ENCODE measurements at regions not wholly inside any gene's neighbourhood (a gene's known extent, or its start where the extent isn't known, plus 50 kb on each side); places are given as distances from the start of the nearest gene placed in this dataset.

DNA sequence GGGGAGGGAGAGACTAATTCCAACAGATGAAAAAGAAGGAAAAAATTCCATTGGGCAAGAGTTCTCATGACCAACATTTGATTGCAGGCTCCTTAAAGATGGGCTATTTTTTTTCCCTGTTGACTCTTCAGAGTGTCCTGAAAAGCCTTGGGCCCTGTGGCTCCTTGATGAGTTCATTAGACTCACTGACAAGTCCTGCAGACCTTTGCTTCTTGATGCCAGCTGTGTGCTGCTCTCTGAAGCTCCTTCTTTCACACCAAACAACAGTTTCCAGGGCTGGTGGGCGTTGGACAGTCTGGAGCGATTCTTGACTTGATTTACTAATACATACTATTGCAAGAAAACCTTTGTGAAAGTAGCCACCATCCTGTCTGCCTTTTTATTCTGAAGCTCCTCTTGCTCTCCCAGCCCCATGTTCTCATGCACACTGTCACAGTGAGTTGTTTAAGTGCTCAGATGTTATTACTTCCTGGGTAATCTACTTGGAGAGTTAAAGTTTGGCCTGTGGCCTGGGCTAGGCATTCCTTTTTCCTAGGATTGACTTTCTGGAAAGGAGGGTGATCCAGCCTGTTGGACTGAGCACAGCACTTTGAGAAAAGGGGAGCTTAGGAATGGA is 250.3 kb downstream of the PTEN start:
- H3K27ac ChIP-seq: no peak overlapping the region
- H3K36me3 ChIP-seq: no peaks in the 10 kb centered on the region
- 68 to 100% methylated on average over 2 of the region's 2 CpGs for WGBS, 2 donors
- H3K27me3 ChIP-seq: no peaks in the 10 kb centered on the region
- peaks cover 0 to 5% (median 0%) of the 10 kb centered on the region in 3 donors for H3K4me1 ChIP-seq
- TF ChIP-seq, protein P1, sequence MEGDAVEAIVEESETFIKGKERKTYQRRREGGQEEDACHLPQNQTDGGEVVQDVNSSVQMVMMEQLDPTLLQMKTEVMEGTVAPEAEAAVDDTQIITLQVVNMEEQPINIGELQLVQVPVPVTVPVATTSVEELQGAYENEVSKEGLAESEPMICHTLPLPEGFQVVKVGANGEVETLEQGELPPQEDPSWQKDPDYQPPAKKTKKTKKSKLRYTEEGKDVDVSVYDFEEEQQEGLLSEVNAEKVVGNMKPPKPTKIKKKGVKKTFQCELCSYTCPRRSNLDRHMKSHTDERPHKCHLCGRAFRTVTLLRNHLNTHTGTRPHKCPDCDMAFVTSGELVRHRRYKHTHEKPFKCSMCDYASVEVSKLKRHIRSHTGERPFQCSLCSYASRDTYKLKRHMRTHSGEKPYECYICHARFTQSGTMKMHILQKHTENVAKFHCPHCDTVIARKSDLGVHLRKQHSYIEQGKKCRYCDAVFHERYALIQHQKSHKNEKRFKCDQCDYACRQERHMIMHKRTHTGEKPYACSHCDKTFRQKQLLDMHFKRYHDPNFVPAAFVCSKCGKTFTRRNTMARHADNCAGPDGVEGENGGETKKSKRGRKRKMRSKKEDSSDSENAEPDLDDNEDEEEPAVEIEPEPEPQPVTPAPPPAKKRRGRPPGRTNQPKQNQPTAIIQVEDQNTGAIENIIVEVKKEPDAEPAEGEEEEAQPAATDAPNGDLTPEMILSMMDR (IDR thresholded peaks at IDR 0.05): no peak
- DNase-seq: no peak
- FAIRE-seq: no peak
- no peaks in the 10 kb centered on the region for H3K9me3 ChIP-seq
- intact Hi-C loops (cut with DNase I): loop anchor here in 1 of 3 donors (5.0 kb wide), 1 partner anchor 261 kb away; no protein-coding TSS in a partner anchor
- ATAC-seq: peak in 1 of 4 donors; percentile 4
- H3K4me3 ChIP-seq: no peak overlapping the region

DNA sequence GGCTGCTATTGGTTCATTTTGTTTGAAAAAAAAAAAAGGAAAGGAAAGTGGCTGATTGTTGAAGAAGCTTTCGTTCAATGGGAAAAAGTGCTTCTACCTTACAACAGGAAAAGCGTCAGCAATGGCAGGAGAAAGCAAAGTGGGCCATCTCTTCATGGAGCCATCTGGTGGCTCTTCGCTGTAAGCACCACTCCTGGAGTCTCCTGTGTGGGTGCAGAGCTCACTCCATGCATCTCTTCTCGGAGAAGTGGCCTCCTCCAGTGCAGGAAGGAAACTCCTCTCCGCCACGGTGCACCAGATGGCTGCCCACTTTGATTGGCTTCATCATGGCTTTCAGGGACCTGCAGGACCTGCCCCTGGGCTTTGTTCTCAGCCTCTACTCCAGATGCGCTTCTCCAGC is 250.9 kb downstream of the PTEN start:
- peak in 4 of 6 donors; percentile 40 to 74 (median 50) for DNase-seq
- H3K36me3 ChIP-seq: no peaks in the 10 kb centered on the region
- no peaks in the 10 kb centered on the region for H3K9me3 ChIP-seq
- H3K27ac ChIP-seq: no peak overlapping the region
- H3K27me3 ChIP-seq: no peaks in the 10 kb centered on the region
- peak; percentile 91 to 97 (median 94) for ATAC-seq
- 39 to 49% methylated on average over 7 of the region's 7 CpGs for WGBS, 2 donors
- TF ChIP-seq, protein P1 (IDR thresholded peaks at IDR 0.05): peak; percentile 26 to 59 (median 48)
- H3K4me3 ChIP-seq: no peak overlapping the region
- H3K4me1 ChIP-seq: peaks cover 0 to 5% (median 0%) of the 10 kb centered on the region in 3 donors
- intact Hi-C loops (cut with DNase I): loop anchor here in 1 of 3 donors (5.0 kb wide), 1 partner anchor 262 kb away; no protein-coding TSS in a partner anchor
- no peak for FAIRE-seq

DNA sequence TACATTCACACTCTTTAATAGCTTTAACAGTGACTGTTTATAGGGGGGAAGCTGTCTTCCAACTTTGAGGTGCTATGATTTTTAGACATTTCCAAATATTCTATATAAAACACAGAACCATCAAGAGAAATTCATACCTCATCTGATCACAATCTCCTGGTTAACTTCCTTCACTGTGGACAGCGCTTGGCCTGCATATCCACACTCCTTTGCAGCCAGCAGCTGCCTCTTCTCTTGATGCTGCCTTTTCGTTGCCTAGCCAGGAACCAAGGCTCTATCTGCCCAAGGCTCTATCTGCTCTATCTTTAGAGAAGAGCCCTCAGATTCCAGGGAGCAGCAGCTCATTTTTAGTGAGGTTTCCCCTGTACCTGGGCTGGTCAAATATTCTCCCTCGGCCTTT is 252.0 kb downstream of the PTEN start:
- no peak for ATAC-seq
- H3K4me1 ChIP-seq: peaks cover 0 to 5% (median 0%) of the 10 kb centered on the region in 3 donors

GRCh38 chr10:88115968-88116367 is 252.5 kb downstream of the PTEN start:
- ATAC-seq (no peak), DNase-seq (no peak), FAIRE-seq (no peak)
- TF ChIP-seq, protein P1 (IDR thresholded peaks at IDR 0.05): no peak
- Histone ChIP-seq H3K36me3 (no peaks in the 10 kb centered on the region), H3K27ac (no peak overlapping the region), H3K9me3 (no peaks in the 10 kb centered on the region), H3K4me3 (no peak overlapping the region), H3K27me3 (no peaks in the 10 kb centered on the region), H3K4me1 (peaks cover 0 to 5% (median 0%) of the 10 kb centered on the region in 3 donors)
- 48 to 83% methylated on average over 1 of the region's 1 CpG for WGBS, 2 donors
- intact Hi-C loops (cut with DNase I): no loop called here

More for the DNA sequence above, 252.0 kb downstream of the PTEN start:
- H3K27ac ChIP-seq: no peak overlapping the region
- no peaks in the 10 kb centered on the region for H3K9me3 ChIP-seq
- no peak for FAIRE-seq
- H3K4me3 ChIP-seq: no peak overlapping the region
- intact Hi-C loops (cut with DNase I): no loop called here
- WGBS, 2 donors: 85 to 92% methylated on average over 3 of the region's 3 CpGs
- DNase-seq: no peak
- no peaks in the 10 kb centered on the region for H3K36me3 ChIP-seq
- TF ChIP-seq, protein P1 (IDR thresholded peaks at IDR 0.05): no peak
- H3K27me3 ChIP-seq: no peaks in the 10 kb centered on the region

- H3K4me3 ChIP-seq: no peak overlapping the region
- ATAC-seq (no peak), FAIRE-seq (no peak), DNase-seq (no peak)
- H3K27ac ChIP-seq: no peak overlapping the region
- H3K4me1 ChIP-seq: peaks cover 0 to 5% (median 0%) of the 10 kb centered on the region in 3 donors
- intact Hi-C loops (cut with DNase I): no loop called here
- no peaks in the 10 kb centered on the region for H3K9me3 ChIP-seq
- TF ChIP-seq, protein P1 (IDR thresholded peaks at IDR 0.05): no peak
- H3K36me3 ChIP-seq: no peaks in the 10 kb centered on the region
- H3K27me3 ChIP-seq: no peaks in the 10 kb centered on the region
- WGBS, 2 donors: 90 to 99% methylated on average over 2 of the region's 2 CpGs
Measured at GRCh38 chr10:88116481-88116880, 253.1 kb downstream of the PTEN start.

All from pancreas (tissue), 10 donors.